Ammon's horn (tissue), 1 donor: ENCODE measurements at regions not wholly inside any gene's neighbourhood (a gene's known extent, or its start where the extent isn't known, plus 50 kb on each side); places are given as distances from the start of the nearest gene placed in this dataset.
"Not testable (repeated sequence)": the region's sequence is repeated elsewhere in the genome, so short reads cannot be mapped to it uniquely, and the experiment has no call there.

Source experiments
- DNase-seq: peaks from one replicate; pipeline ENCODE4 v3.0.0-alpha.2; 2016; ENCODE audit warnings: low spot score

- DNase-seq: no peak
Observed at GRCh38 chrX:99078301-99078700, 1331.8 kb downstream of the PCDH19 start.

- no peak for DNase-seq
Observed at GRCh38 chrX:99077099-99077498, 1333.0 kb downstream of the PCDH19 start.

DNA sequence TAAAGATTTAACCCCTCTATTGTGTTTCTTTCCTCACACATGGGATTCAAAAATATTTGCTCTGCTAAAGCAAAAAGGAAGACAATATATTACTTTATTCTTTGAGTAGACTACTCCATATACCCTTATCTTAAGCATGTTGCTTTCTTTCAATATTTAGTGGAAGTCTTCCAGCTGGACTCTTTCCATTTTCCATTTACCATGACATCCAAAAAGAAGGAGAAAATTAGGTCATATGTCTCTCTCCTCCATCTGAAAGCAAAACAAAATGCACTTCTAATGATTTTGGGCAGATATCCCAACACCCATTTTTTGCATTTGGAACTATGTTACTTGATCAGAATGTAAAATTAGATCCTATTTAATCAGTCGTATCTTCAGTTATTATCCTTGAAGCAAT lies 1336.5 kb downstream of the PCDH19 start:
- DNase-seq: no peak

GRCh38 chrX:99051639-99052038 lies 1358.4 kb downstream of the PCDH19 start:
- no peak for DNase-seq

GRCh38 chrX:99033226-99033901 lies 1376.7 kb downstream of the PCDH19 start:
- no peak for DNase-seq

DNA sequence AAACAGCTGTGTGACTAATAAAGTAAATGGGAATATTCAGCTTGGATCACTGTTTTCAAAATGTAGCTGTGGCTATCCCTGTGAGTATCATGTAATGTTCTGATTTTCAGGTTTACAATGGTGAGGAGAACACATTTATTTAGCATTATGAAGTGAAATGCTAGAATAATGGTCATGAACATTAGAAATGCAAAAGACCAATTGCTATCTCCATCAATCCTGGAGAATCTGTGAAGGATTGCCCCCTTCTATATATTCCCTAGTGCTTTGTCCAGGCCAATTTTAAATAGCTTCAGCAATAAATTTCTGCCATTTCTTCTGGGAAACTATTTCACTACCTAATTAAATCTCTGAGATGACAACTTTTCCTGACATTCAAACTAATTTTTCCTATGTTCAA lies 1399.1 kb downstream of the PCDH19 start:
- DNase-seq: no peak

GRCh38 chrX:99001286-99001685 lies 1408.8 kb downstream of the PCDH19 start:
- no peak for DNase-seq

- no peak for DNase-seq
Observed at GRCh38 chrX:98962996-98963395, 1447.1 kb downstream of the PCDH19 start.

GRCh38 chrX:98956014-98956413 lies 1454.1 kb downstream of the PCDH19 start:
- no peak for DNase-seq

DNA sequence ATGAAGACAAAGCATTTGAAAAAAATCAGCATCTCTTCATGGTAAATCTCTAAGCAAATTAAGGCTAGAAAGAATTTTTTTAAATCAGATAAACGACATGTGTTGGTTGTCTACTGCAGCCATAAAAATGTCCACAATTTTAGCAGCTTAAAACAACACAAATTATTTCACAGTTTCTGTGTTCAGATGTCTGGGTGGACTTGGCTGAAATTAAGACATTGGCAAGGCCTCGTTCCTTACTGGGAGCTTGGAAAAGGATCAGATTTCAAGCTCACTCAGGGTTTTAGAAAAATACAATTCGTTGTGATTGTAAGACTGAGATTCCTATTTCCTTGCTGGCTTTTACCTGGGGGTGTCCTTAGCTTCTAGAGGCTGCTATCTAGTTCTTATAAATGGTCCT lies 1470.6 kb downstream of the PCDH19 start:
- DNase-seq: no peak

DNA sequence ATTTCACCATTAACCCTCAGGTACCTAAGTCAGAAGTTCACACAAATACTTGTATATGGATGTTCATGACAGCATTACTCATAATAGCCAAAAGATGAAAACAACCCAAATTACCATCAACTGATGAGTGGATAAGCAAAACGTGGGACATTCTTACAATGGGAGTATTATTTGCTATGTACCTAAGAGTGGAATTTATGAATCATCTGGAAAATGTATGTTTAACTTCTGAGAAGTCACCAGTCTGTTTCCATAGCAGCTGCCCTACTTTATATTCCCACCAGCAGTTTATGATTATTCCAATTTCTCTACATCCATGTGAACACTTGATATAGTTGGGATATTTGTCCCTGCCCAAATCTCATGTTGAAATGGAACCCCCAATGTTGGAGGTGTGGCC lies 1478.9 kb downstream of the PCDH19 start:
- no peak for DNase-seq

DNA sequence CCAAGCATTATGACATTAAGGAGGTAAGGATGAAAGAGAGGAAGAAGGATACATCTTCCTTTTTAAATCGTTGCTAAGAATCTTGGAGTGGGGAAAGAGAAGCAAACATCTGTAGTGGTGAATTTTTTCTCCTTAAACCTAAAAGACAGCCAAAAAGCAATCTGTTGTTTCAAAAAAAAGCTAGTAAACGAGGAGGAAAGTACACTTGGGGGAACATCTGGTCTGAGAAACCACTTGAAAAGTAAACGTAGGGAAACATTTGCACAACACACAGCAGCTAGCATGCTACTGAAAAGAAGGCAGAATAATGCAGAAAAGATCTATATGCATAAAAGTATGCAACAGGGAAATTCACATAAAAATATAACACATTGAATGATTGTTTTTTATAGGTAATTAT lies 1485.6 kb downstream of the PCDH19 start:
- no peak for DNase-seq

GRCh38 chrX:98897191-98897590 lies 1512.9 kb downstream of the PCDH19 start:
- DNase-seq: no peak

DNA sequence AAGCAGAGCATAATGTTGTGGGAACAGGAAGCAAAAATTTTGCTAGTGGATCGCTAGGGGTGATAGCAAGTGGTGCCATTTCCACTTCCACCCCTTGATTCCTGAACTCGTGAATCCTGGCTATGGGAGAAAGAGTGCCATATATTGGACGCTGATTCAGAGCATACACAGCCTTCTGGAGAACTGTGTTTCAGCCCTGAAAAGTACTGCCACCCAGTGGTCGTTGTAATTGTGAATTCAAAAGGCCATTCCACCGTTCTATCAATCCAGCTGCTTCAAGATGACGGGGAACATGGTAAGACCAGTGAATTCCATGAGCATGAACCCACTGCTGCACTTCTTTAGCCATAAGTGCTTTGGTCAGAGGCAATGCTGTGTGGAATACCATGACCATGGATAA lies 1559.4 kb downstream of the PCDH19 start:
- DNase-seq: not testable (repeated sequence)
